Ascending aorta (tissue), 2 donors: ENCODE measurements at regions not wholly inside any gene's neighbourhood (a gene's known extent, or its start where the extent isn't known, plus 50 kb on each side); places are given as distances from the start of the nearest gene placed in this dataset.

Experiments
- DNase-seq, 2 donors: peaks; one replicate each; pipeline ENCODE4 v3.0.0-alpha.2; 2019; ENCODE audit warnings: low spot score in 2 of 2
- H3K27ac ChIP-seq, 2 donors: fragments of 200-600 bp; sonication (generic); one replicate each; pipeline ENCODE4 v1.5.1; 2016 to 2017; ENCODE audit warnings: mild to moderate bottlenecking in 1 of 2
- H3K27me3 ChIP-seq: fragments of 200-600 bp; sonication (generic); one replicate; pipeline ENCODE4 v1.5.1; 2017
- H3K36me3 ChIP-seq, 2 donors: fragments of 200-600 bp; sonication (generic); one replicate each; pipeline ENCODE4 v1.5.1; 2016
- H3K4me1 ChIP-seq, 2 donors: fragments of 200-600 bp; sonication (generic); one replicate each; pipeline ENCODE4 v1.5.1; 2016 to 2017; ENCODE audit warnings: mild to moderate bottlenecking in 1 of 2
- H3K4me3 ChIP-seq, 2 donors: fragments of 200-600 bp; sonication (generic); one replicate each; pipeline ENCODE4 v1.5.1; 2016 to 2017; ENCODE audit warnings: mild to moderate bottlenecking in 1 of 2
- H3K9me3 ChIP-seq, 2 donors: fragments of 200-600 bp; sonication (generic); one replicate each; pipeline ENCODE4 v1.5.1; 2016
- intact Hi-C: fragments of 100-400 bp; cut with DNase I; formaldehyde crosslinking; loops from one replicate; pipeline ENCODE4 v1.15.1; 2023
- TF ChIP-seq, protein P1 (sequence below), 3 experiments: fragments of 200-600 bp in 2 of 3; fragments of 450-650 bp in 1 of 3; sonication (generic) in 2 of 3; IDR thresholded peaks; one replicate each; pipeline ENCODE4 v1.5.1; 2016 to 2019; ENCODE audit warnings: antibody characterized with exemption in 3 of 3, mild to moderate bottlenecking in 1 of 3, moderate library complexity in 1 of 3

DNA sequence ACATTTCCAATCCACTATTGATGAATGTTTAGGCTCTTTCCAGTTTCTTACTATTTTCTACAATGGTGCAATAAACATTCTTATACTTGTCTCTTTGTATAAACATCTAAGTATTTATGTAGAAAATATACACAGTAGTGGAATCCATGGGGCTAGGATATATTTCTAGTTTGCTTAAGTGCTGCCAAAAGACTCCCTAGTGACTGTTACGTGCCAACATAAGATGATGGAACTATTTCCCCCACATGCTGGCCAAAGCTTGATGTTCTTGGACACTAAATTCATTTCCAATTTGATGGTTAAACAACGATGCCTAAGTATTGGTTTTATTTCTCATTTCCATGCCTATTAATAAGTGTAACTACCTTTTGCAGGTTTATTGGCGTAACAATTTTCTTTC lies 378.4 kb upstream of the HNRNPA3 start:
- Histone ChIP-seq H3K36me3 (no peaks in the 10 kb centered on the region), H3K27me3 (no peaks in the 10 kb centered on the region), H3K27ac (no peak overlapping the region), H3K4me1 (no peaks in the 10 kb centered on the region), H3K4me3 (no peak overlapping the region), H3K9me3 (no peaks in the 10 kb centered on the region)
- TF ChIP-seq, protein P1, sequence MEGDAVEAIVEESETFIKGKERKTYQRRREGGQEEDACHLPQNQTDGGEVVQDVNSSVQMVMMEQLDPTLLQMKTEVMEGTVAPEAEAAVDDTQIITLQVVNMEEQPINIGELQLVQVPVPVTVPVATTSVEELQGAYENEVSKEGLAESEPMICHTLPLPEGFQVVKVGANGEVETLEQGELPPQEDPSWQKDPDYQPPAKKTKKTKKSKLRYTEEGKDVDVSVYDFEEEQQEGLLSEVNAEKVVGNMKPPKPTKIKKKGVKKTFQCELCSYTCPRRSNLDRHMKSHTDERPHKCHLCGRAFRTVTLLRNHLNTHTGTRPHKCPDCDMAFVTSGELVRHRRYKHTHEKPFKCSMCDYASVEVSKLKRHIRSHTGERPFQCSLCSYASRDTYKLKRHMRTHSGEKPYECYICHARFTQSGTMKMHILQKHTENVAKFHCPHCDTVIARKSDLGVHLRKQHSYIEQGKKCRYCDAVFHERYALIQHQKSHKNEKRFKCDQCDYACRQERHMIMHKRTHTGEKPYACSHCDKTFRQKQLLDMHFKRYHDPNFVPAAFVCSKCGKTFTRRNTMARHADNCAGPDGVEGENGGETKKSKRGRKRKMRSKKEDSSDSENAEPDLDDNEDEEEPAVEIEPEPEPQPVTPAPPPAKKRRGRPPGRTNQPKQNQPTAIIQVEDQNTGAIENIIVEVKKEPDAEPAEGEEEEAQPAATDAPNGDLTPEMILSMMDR (IDR thresholded peaks at IDR 0.05), result no peak
- intact Hi-C loops, result no loop called here
- DNase-seq, result no peak

DNA sequence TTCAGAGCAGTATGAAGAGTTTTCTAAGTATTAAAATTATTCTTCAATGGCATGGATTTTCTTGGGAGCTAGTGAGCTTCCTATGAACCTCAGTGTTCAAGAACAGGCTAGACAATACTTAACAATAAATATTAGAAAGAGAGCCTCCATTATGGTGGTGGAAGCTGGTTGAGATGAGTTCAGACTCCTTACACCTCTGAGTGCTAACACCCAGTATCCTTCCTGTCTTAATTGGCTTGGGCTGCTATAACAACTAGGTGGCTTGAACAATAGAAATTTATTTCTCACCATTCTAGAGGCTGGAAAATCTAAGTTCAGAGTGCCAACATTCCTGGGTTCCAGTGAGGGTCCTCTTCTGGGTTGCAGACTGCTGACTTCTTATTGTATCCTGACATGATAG lies 369.4 kb upstream of the HNRNPA3 start:
- no peak overlapping the region for H3K27ac ChIP-seq
- no peaks in the 10 kb centered on the region for H3K9me3 ChIP-seq
- H3K36me3 ChIP-seq, result no peaks in the 10 kb centered on the region
- TF ChIP-seq, protein P1 (IDR thresholded peaks at IDR 0.05), result no peak
- H3K4me1 ChIP-seq, result no peaks in the 10 kb centered on the region
- intact Hi-C loops, result no loop called here
- H3K27me3 ChIP-seq, result no peaks in the 10 kb centered on the region
- H3K4me3 ChIP-seq, result no peak overlapping the region
- no peak for DNase-seq

DNA sequence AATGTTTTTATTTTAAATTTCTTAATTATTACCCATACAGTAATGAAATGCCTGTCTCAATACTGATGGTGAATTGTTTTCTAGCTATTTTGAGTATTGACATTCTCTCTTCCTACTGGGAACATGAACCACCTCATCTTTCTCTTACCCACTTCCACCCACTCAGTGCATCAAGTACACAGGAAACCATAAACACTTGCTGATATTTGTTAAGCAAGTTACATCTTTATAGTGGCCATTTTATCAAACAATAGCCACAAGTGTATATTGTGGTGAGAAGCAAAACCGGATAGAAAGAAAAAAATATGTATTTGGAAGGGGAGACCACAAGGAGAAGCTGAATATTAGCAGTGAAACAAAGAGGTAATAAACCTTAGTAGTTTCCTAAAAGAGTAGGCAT lies 368.1 kb upstream of the HNRNPA3 start:
- Histone ChIP-seq H3K4me3 (no peak overlapping the region), H3K36me3 (no peaks in the 10 kb centered on the region), H3K9me3 (no peaks in the 10 kb centered on the region), H3K4me1 (no peaks in the 10 kb centered on the region), H3K27me3 (no peaks in the 10 kb centered on the region), H3K27ac (no peak overlapping the region)
- no peak for DNase-seq
- TF ChIP-seq, protein P1 (IDR thresholded peaks at IDR 0.05), result no peak
- intact Hi-C loops, result no loop called here

DNA sequence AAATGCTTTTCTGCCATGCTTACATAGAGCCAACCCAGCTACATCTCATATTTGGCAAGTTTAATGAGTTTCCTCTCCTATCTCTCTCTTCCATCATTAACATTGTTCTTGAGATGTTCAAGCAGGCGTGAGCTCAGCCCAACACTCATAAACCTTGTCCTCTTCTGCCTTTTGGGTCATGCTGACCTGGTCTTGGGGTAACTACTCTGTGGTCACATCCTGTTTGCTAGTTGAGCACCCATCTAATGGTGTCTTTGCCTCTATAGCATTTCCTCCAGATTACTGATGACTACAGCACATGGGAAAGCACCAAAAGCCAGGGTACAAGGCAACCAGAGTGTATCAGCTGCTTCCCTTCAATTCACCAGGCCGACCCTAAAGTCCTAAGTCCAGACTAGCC lies 366.9 kb upstream of the HNRNPA3 start:
- Histone ChIP-seq H3K4me1 (no peaks in the 10 kb centered on the region), H3K9me3 (no peaks in the 10 kb centered on the region), H3K36me3 (no peaks in the 10 kb centered on the region), H3K27me3 (no peaks in the 10 kb centered on the region), H3K4me3 (no peak overlapping the region), H3K27ac (no peak overlapping the region)
- intact Hi-C loops, result no loop called here
- TF ChIP-seq, protein P1 (IDR thresholded peaks at IDR 0.05), result no peak
- DNase-seq, result no peak

DNA sequence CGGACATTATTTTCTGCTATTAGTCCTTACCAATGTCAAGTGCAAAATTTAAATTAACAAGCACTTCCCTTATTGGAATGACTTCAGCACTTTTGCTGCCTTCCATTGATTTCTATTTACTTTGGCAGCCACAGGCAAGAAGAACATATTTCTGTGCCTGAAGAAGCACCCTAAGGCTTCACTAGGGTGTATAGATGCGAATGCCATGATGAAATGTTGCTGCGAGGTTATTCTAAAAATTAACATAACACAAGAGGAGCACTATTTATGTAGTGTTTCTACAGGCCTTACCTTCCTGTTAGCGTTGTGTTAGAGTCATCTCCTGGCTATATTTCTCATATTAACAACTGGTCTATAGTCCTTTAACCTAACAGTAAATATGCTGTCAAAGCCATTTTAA lies 365.0 kb upstream of the HNRNPA3 start:
- no peak overlapping the region for H3K4me3 ChIP-seq
- H3K27ac ChIP-seq, result no peak overlapping the region
- TF ChIP-seq, protein P1 (IDR thresholded peaks at IDR 0.05), result no peak
- H3K9me3 ChIP-seq, result no peaks in the 10 kb centered on the region
- no peak for DNase-seq
- H3K27me3 ChIP-seq, result no peaks in the 10 kb centered on the region
- no peaks in the 10 kb centered on the region for H3K4me1 ChIP-seq
- intact Hi-C loops, result no loop called here
- no peaks in the 10 kb centered on the region for H3K36me3 ChIP-seq

DNA sequence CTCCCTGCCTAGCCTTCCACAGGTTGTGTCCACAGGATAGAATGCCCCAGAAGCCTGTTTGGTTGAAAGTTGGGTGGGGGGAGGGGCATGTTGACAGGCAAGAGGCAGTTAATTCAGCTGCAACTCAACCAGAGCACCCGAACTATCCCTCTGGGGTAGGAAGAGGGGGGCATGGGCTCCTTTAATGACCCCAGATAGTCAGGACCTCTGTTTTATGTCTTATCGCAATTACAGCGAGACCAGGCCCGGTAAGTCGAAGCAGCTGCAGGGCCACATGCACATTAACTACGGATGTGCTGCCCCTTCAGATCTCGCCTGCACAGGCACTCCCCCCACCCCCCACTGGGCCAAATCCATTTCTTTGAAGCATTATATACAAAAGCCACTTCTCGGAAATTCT lies 363.8 kb upstream of the HNRNPA3 start:
- TF ChIP-seq, protein P1 (IDR thresholded peaks at IDR 0.05), result no peak
- H3K36me3 ChIP-seq, result no peaks in the 10 kb centered on the region
- no peaks in the 10 kb centered on the region for H3K27me3 ChIP-seq
- DNase-seq, result no peak
- H3K4me1 ChIP-seq, result no peaks in the 10 kb centered on the region
- intact Hi-C loops, result no loop called here
- no peak overlapping the region for H3K4me3 ChIP-seq
- H3K27ac ChIP-seq, result no peak overlapping the region
- no peaks in the 10 kb centered on the region for H3K9me3 ChIP-seq
